SK-N-SH (cell line): ENCODE measurements at regions not wholly inside any gene's neighbourhood (a gene's known extent, or its start where the extent isn't known, plus 50 kb on each side); places are given as distances from the start of the nearest gene placed in this dataset.

Experiments used
- CTCF ChIA-PET: fragments of 300-600, 350-600 bp; formaldehyde crosslinking; extraction: SDS; loops from one replicate; lab custom pipeline; 2021; lab: Yijun Ruan, JAX
- POLR2A ChIA-PET: fragments of 350-600 bp; sonication (Branson Sonifier 250); formaldehyde crosslinking; extraction: SDS; loops from one replicate; lab custom pipeline; 2020; ENCODE audit warnings: antibody characterized with exemption, inconsistent platforms; lab: Yijun Ruan, JAX
- DNase-seq: peaks from one replicate; pipeline ENCODE4 v3.0.0; 2012
- H2AFZ ChIP-seq: fragments of 200-600 bp; sonication (generic); 2 replicates; pipeline ENCODE4 v1.8.1; 2016; ENCODE audit warnings: antibody characterized with exemption, mild to moderate bottlenecking, low read depth
- H3F3A ChIP-seq: fragments of 200-600 bp; sonication (generic); replicated peaks from 2 replicates; pipeline ENCODE3; 2016; ENCODE audit warnings: antibody characterized with exemption, mild to moderate bottlenecking; ENCODE audit not compliant: insufficient read depth
- H3K27ac ChIP-seq, 2 experiments: fragments of 200-500 bp in 1 of 2; fragments of 200-600 bp in 1 of 2; sonication (Bioruptor generic) in 1 of 2; sonication (generic), shearing (Covaris generic) in 1 of 2; 2 replicates each; pipeline versions ENCODE4 v1.5.1 to v1.6.1; 2014 to 2016; ENCODE audit warnings: low read depth in 2 of 2, inconsistent platforms in 1 of 2, low read length in 1 of 2, mild to moderate bottlenecking in 1 of 2, mixed read lengths in 1 of 2
- H3K27me3 ChIP-seq: fragments of 200-600 bp; sonication (generic), shearing (Covaris generic); 2 replicates; pipeline ENCODE4 v1.6.1; 2016; ENCODE audit warnings: mixed run types; ENCODE audit not compliant: insufficient read depth
- H3K36me3 ChIP-seq, 2 experiments: fragments of 200-500 bp in 1 of 2; fragments of 200-600 bp in 1 of 2; sonication (Bioruptor generic) in 1 of 2; sonication (generic) in 1 of 2; replicated peaks in 1 of 2; 2 replicates each; pipeline versions ENCODE3 to v1.5.1; 2014 to 2016; ENCODE audit warnings: low read length in 1 of 2, mild to moderate bottlenecking in 1 of 2; ENCODE audit not compliant: insufficient read depth in 2 of 2, control insufficient read depth in 1 of 2
- H3K4me1 ChIP-seq, 2 experiments: fragments of 200-500 bp in 1 of 2; fragments of 200-600 bp in 1 of 2; sonication (Bioruptor generic) in 1 of 2; sonication (generic), shearing (Covaris generic) in 1 of 2; 2 replicates each; pipeline versions ENCODE4 v1.5.1 to v1.6.1; 2014 to 2016; ENCODE audit warnings: low read depth in 1 of 2, low read length in 1 of 2, mixed run types in 1 of 2; ENCODE audit not compliant: insufficient read depth in 2 of 2, control insufficient read depth in 1 of 2
- H3K4me2 ChIP-seq: fragments of 200-600 bp; sonication (generic), shearing (Covaris generic); 2 replicates; pipeline ENCODE4 v1.6.1; 2017; ENCODE audit warnings: mixed run types
- H3K4me3 ChIP-seq, 2 experiments: fragments of 200-500 bp in 1 of 2; fragments of 200-600 bp in 1 of 2; sonication (Bioruptor generic) in 1 of 2; sonication (generic), shearing (Covaris generic) in 1 of 2; 2 replicates each; pipeline versions ENCODE4 v1.5.1 to v1.8.1; 2014 to 2016; ENCODE audit warnings: low read depth in 2 of 2, inconsistent platforms in 1 of 2, low read length in 1 of 2, mild to moderate bottlenecking in 1 of 2, mixed read lengths in 1 of 2, moderate library complexity in 1 of 2
- H3K79me2 ChIP-seq: fragments of 200-600 bp; sonication (generic); 2 replicates; pipeline ENCODE4 v1.8.1; 2017; ENCODE audit warnings: mild to moderate bottlenecking; ENCODE audit not compliant: insufficient read depth
- H3K9ac ChIP-seq: fragments of 200-600 bp; sonication (generic); 2 replicates; pipeline ENCODE4 v1.6.1; 2017; ENCODE audit warnings: mixed run types
- H3K9me2 ChIP-seq: fragments of 200-600 bp; sonication (generic); 2 replicates; pipeline ENCODE4 v1.6.1; 2017; ENCODE audit warnings: mixed run types
- H3K9me3 ChIP-seq: fragments of 200-600 bp; sonication (generic); 2 replicates; pipeline ENCODE4 v1.6.1; 2017; ENCODE audit warnings: mixed run types, mild to moderate bottlenecking, moderate library complexity
- H4K20me1 ChIP-seq: fragments of 200-600 bp; sonication (generic); 2 replicates; pipeline ENCODE4 v1.6.1; 2017; ENCODE audit warnings: mild to moderate bottlenecking, mixed run types; ENCODE audit not compliant: insufficient read depth
- CHD2 ChIP-seq: fragments of 150-350 bp; IDR thresholded peaks from 2 replicates; pipeline ENCODE4 v1.6.1; 2018; ENCODE audit warnings: low read length; ENCODE audit not compliant: partially characterized antibody
- EP300 ChIP-seq, 2 experiments: IDR thresholded peaks; 2 replicates each; pipeline versions ENCODE4 v1.4.0 to v1.6.1; 2012; ENCODE audit warnings: borderline replicate concordance in 1 of 2, low read depth in 1 of 2, low read length in 1 of 2
- EZH2phosphoT487 ChIP-seq: fragments of 200-600 bp; sonication (generic); IDR thresholded peaks from 2 replicates; pipeline ENCODE4 v1.6.1; 2017; ENCODE audit warnings: low read depth, mixed run types, mild to moderate bottlenecking, antibody characterized with exemption, moderate library complexity, borderline replicate concordance
- FOSL2 ChIP-seq: IDR thresholded peaks from 2 replicates; pipeline ENCODE4 v1.4.0; 2012; ENCODE audit warnings: low read depth, mild to moderate bottlenecking, moderate library complexity, borderline replicate concordance
- FOXM1 ChIP-seq: IDR thresholded peaks from 2 replicates; pipeline ENCODE4 v1.4.0; 2012; ENCODE audit warnings: low read depth, mild to moderate bottlenecking
- GABPA ChIP-seq: IDR thresholded peaks from 2 replicates; pipeline ENCODE4 v1.4.0; 2012; ENCODE audit warnings: low read depth, mild to moderate bottlenecking
- JUND ChIP-seq: IDR thresholded peaks from 2 replicates; pipeline ENCODE4 v1.4.0; 2012
- MAX ChIP-seq: IDR thresholded peaks from 2 replicates; pipeline ENCODE4 v1.4.0; 2012; ENCODE audit warnings: low read depth
- MEF2A ChIP-seq: IDR thresholded peaks from 2 replicates; pipeline ENCODE4 v1.4.0; 2012; ENCODE audit warnings: low read depth, borderline replicate concordance
- MXI1 ChIP-seq: IDR thresholded peaks from 2 replicates; pipeline ENCODE4 v1.6.1; 2012; ENCODE audit warnings: mild to moderate bottlenecking, low read depth, low read length, improper control_type of control experiment
- RAD21 ChIP-seq: IDR thresholded peaks from 2 replicates; pipeline ENCODE4 v1.6.1; 2012; ENCODE audit warnings: mild to moderate bottlenecking, low read length
- RFX5 ChIP-seq: IDR thresholded peaks from 2 replicates; pipeline ENCODE4 v1.6.1; 2012; ENCODE audit warnings: mild to moderate bottlenecking, improper control_type of control experiment, low read length
- SIN3A ChIP-seq: IDR thresholded peaks from 2 replicates; pipeline ENCODE4 v1.6.1; 2012; ENCODE audit warnings: low read depth, mild to moderate bottlenecking, low read length, moderate library complexity, borderline replicate concordance
- TCF12 ChIP-seq: IDR thresholded peaks from 2 replicates; pipeline ENCODE4 v1.4.0; 2012
- TEAD4 ChIP-seq: IDR thresholded peaks from 2 replicates; pipeline ENCODE4 v1.4.0; 2012; ENCODE audit warnings: mild to moderate bottlenecking, borderline replicate concordance; ENCODE audit not compliant: insufficient read depth
- USF1 ChIP-seq: IDR thresholded peaks from 2 replicates; pipeline ENCODE4 v1.4.0; 2012; ENCODE audit warnings: low read depth, borderline replicate concordance
- ZBTB33 ChIP-seq: IDR thresholded peaks from 2 replicates; pipeline ENCODE4 v1.4.0; 2012; ENCODE audit warnings: low read depth, borderline replicate concordance
- WGBS: methylation state at CpG from one replicate; pipeline ENCODE4 v1.1.6; 2017; ENCODE audit warnings: low lambda C conversion rate; 5-methylcytosine and 5-hydroxymethylcytosine counted together

- no peaks in the 10 kb centered on the region for H3K27me3 ChIP-seq
Measured at GRCh38 chr2:8276026-8276425, 405.8 kb upstream of the ID2 start.

GRCh38 chr2:8277921-8278571 is 403.8 kb upstream of the ID2 start:
- TF ChIP-seq EP300 (IDR thresholded peaks at IDR 0.05; ENCODE audit: borderline replicate concordance in 1 of 2, low read depth in 1 of 2, low read length in 1 of 2) (no peak), USF1 (no peak), CHD2 (no peak), SIN3A (no peak), RFX5 (no peak), TCF12 (no peak), TEAD4 (no peak), MXI1 (no peak), RAD21 (no peak), FOSL2 (no peak), MAX (no peak), ZBTB33 (no peak), MEF2A (no peak), FOXM1 (no peak), JUND (no peak), GABPA (no peak), EZH2phosphoT487 (no peak)
- peak; percentile 34 for DNase-seq
- CTCF ChIA-PET: interaction anchor here (0.8 to 1.5 kb wide), 2 partner anchors 18 to 851 kb away, joined by 3 to 5 read pairs; no protein-coding TSS in a partner anchor
- Histone ChIP-seq H3K27ac (no peak overlapping the region), H3K9ac (no peak overlapping the region), H3K27me3 (no peaks in the 10 kb centered on the region), H3F3A (no peaks in the 10 kb centered on the region), H3K4me2 (no peak overlapping the region), H4K20me1 (no peaks in the 10 kb centered on the region), H3K9me2 (no peaks in the 10 kb centered on the region), H3K4me3 (no peak overlapping the region), H3K36me3 (no peaks in the 10 kb centered on the region), H3K79me2 (no peaks in the 10 kb centered on the region), H2AFZ (peak overlapping the region; percentile 5; the same call in 1 of the 2 replicates), H3K4me1 (peaks cover 0 to 16% of the 10 kb centered on the region in 2 experiments; a peak in 2 of 4 replicates), H3K9me3 (no peaks in the 10 kb centered on the region)
- WGBS: 59% methylated on average over 10 of the region's 10 CpGs
- POLR2A ChIA-PET: no interaction called here

More at GRCh38 chr2:8276026-8276425, 405.8 kb upstream of the ID2 start:
- POLR2A ChIA-PET: interaction anchor here (0.7 kb wide), 1 partner anchor 9 kb away, joined by 3 read pairs; no protein-coding TSS in a partner anchor
- Histone ChIP-seq H3K9me2 (no peaks in the 10 kb centered on the region), H3F3A (no peaks in the 10 kb centered on the region), H3K4me1 (no peaks in the 10 kb centered on the region; a peak in 1 of 4 replicates), H4K20me1 (no peaks in the 10 kb centered on the region), H2AFZ (no peak overlapping the region), H3K27ac (no peak overlapping the region), H3K4me2 (no peak overlapping the region), H3K79me2 (no peaks in the 10 kb centered on the region), H3K36me3 (no peaks in the 10 kb centered on the region), H3K9me3 (no peaks in the 10 kb centered on the region), H3K9ac (no peak overlapping the region), H3K4me3 (no peak overlapping the region)
- TF ChIP-seq USF1 (no peak), MAX (no peak), MEF2A (no peak), TCF12 (no peak)
- 60% methylated on average over 4 of the region's 4 CpGs for WGBS
- DNase-seq: no peak
- CTCF ChIA-PET: interaction anchor here (1.2 to 1.3 kb wide), 2 partner anchors 9 to 25 kb away, joined by 3 read pairs; no protein-coding TSS in a partner anchor
